Nephron (organoid): ENCODE measurements at regions not wholly inside any gene's neighbourhood (a gene's known extent, or its start where the extent isn't known, plus 50 kb on each side); places are given as distances from the start of the nearest gene placed in this dataset.

Source experiments
- H3K27ac Mint-ChIP-seq, 3 experiments: 2 replicates each; pipeline ENCODE4 v1.8.0; 2020; ENCODE audit warnings: mixed read lengths in 3 of 3, mild to moderate bottlenecking in 2 of 3, moderate library complexity in 1 of 3
- H3K27me3 Mint-ChIP-seq: 2 replicates; pipeline ENCODE4 v1.8.0; 2021; ENCODE audit warnings: low read depth, mild to moderate bottlenecking, moderate library complexity, mixed read lengths
- H3K36me3 Mint-ChIP-seq: 2 replicates; pipeline ENCODE4 v1.8.0; 2020; ENCODE audit warnings: low read depth, mixed read lengths
- H3K4me1 Mint-ChIP-seq: 2 replicates; pipeline ENCODE4 v1.8.0; 2020; ENCODE audit warnings: mixed read lengths
- H3K4me3 Mint-ChIP-seq, 3 experiments: 2 replicates each; pipeline ENCODE4 v1.8.0; 2020; ENCODE audit warnings: mild to moderate bottlenecking in 3 of 3, mixed read lengths in 3 of 3, moderate library complexity in 2 of 3
- H3K9me3 Mint-ChIP-seq: 2 replicates; pipeline ENCODE4 v1.8.0; 2020; ENCODE audit warnings: mixed read lengths
- TF ChIP-seq, protein P1 (sequence below), 3 experiments: fragments of 200-600 bp; sonication (generic); IDR thresholded peaks; one replicate each; pipeline ENCODE4 v1.5.0; 2021; ENCODE audit warnings: antibody characterized with exemption in 3 of 3; ENCODE audit not compliant: unreplicated experiment in 3 of 3

- Mint-ChIP-seq H3K36me3 (no peaks in the 10 kb centered on the region), H3K4me3 (no peak overlapping the region), H3K27me3 (no peaks in the 10 kb centered on the region), H3K4me1 (peaks cover 14% of the 10 kb centered on the region), H3K27ac (peak overlapping the region in 2 of 3 experiments; percentile 25 to 65), H3K9me3 (no peaks in the 10 kb centered on the region)
- TF ChIP-seq, protein P1, sequence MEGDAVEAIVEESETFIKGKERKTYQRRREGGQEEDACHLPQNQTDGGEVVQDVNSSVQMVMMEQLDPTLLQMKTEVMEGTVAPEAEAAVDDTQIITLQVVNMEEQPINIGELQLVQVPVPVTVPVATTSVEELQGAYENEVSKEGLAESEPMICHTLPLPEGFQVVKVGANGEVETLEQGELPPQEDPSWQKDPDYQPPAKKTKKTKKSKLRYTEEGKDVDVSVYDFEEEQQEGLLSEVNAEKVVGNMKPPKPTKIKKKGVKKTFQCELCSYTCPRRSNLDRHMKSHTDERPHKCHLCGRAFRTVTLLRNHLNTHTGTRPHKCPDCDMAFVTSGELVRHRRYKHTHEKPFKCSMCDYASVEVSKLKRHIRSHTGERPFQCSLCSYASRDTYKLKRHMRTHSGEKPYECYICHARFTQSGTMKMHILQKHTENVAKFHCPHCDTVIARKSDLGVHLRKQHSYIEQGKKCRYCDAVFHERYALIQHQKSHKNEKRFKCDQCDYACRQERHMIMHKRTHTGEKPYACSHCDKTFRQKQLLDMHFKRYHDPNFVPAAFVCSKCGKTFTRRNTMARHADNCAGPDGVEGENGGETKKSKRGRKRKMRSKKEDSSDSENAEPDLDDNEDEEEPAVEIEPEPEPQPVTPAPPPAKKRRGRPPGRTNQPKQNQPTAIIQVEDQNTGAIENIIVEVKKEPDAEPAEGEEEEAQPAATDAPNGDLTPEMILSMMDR (IDR thresholded peaks at IDR 0.05; ENCODE audit: unreplicated experiment in 3 of 3) = peak in 2 of 3 experiments; percentile 29 to 35
Measured at GRCh38 chr10:83166344-83166743, 973.0 kb upstream of the GHITM start.

DNA sequence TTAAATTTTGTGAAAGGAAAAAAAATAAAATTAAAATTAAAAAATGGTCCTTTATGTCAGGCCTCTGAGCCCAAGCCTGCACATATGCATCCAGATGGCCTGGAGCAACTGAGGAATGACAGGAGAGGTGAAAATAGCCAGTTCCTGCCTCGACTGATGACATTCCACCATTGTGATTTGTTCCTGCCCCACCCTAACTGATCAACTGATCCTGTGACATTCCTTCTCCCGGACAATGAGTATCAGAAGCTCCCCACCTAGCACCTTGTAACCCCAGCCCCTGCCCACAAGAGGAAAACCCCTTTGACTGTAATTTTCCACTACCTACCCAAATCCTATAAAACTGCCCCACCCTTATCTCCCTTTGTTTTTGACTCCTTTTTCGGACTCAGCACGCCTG lies 972.2 kb upstream of the GHITM start:
- no peaks in the 10 kb centered on the region for H3K9me3 Mint-ChIP-seq
- TF ChIP-seq, protein P1 (IDR thresholded peaks at IDR 0.05; ENCODE audit: unreplicated experiment in 3 of 3) = no peak
- no peak overlapping the region for H3K27ac Mint-ChIP-seq
- H3K36me3 Mint-ChIP-seq = no peaks in the 10 kb centered on the region
- peaks cover 14% of the 10 kb centered on the region for H3K4me1 Mint-ChIP-seq
- no peaks in the 10 kb centered on the region for H3K27me3 Mint-ChIP-seq
- no peak overlapping the region for H3K4me3 Mint-ChIP-seq

- Mint-ChIP-seq H3K4me1 (no peaks in the 10 kb centered on the region), H3K27ac (no peak overlapping the region), H3K9me3 (peaks cover 10% of the 10 kb centered on the region), H3K4me3 (no peak overlapping the region), H3K27me3 (no peaks in the 10 kb centered on the region), H3K36me3 (no peaks in the 10 kb centered on the region)
- TF ChIP-seq, protein P1 (IDR thresholded peaks at IDR 0.05; ENCODE audit: unreplicated experiment in 3 of 3) = no peak
Measured at GRCh38 chr10:83176901-83177300, 962.4 kb upstream of the GHITM start.

GRCh38 chr10:83178526-83178925 lies 960.8 kb upstream of the GHITM start:
- TF ChIP-seq, protein P1 (IDR thresholded peaks at IDR 0.05; ENCODE audit: unreplicated experiment in 3 of 3) = no peak
- Mint-ChIP-seq H3K27ac (no peak overlapping the region), H3K36me3 (no peaks in the 10 kb centered on the region), H3K4me3 (no peak overlapping the region), H3K9me3 (peaks cover 3% of the 10 kb centered on the region), H3K4me1 (no peaks in the 10 kb centered on the region), H3K27me3 (no peaks in the 10 kb centered on the region)

GRCh38 chr10:83179371-83179770 lies 959.9 kb upstream of the GHITM start:
- Mint-ChIP-seq H3K4me1 (no peaks in the 10 kb centered on the region), H3K27me3 (no peaks in the 10 kb centered on the region), H3K27ac (no peak overlapping the region), H3K9me3 (peaks cover 3% of the 10 kb centered on the region), H3K4me3 (no peak overlapping the region), H3K36me3 (no peaks in the 10 kb centered on the region)
- TF ChIP-seq, protein P1 (IDR thresholded peaks at IDR 0.05; ENCODE audit: unreplicated experiment in 3 of 3) = no peak

- Mint-ChIP-seq H3K4me1 (no peaks in the 10 kb centered on the region), H3K27me3 (no peaks in the 10 kb centered on the region), H3K27ac (no peak overlapping the region), H3K9me3 (peaks cover 3% of the 10 kb centered on the region), H3K4me3 (no peak overlapping the region), H3K36me3 (no peaks in the 10 kb centered on the region)
- TF ChIP-seq, protein P1 (IDR thresholded peaks at IDR 0.05; ENCODE audit: unreplicated experiment in 3 of 3) = no peak
Measured at GRCh38 chr10:83182076-83182475, 957.2 kb upstream of the GHITM start.
